HG03571 (cell line): ENCODE measurements at regions not wholly inside any gene's neighbourhood (a gene's known extent, or its start where the extent isn't known, plus 50 kb on each side); places are given as distances from the start of the nearest gene placed in this dataset.

ENCODE experiments used
- ATAC-seq: cut with Tn5 transposase; IDR thresholded peaks from one replicate; pipeline ENCODE4 v1.9.1; 2021; ENCODE audit not compliant: unreplicated experiment

DNA sequence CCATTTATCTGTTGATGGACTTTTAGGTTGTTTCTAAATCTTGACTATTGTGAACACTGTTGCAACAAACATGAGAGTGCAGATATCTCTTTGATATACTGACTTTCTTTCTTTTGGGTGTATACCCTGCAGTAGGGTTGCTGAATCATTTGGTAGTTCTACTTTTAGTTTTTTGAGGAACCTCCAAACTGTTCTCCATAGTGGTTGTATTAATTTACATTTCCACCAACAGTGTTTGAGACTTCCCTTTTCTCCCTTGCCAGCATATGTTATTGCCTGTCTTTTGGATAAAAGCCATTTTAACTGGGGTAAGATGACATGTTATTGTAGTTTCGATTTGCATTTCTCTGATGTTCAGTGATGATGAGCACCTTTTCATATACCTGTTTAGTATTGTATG, 330.0 kb downstream of the DDX10 start:
- ATAC-seq, result no peak

DNA sequence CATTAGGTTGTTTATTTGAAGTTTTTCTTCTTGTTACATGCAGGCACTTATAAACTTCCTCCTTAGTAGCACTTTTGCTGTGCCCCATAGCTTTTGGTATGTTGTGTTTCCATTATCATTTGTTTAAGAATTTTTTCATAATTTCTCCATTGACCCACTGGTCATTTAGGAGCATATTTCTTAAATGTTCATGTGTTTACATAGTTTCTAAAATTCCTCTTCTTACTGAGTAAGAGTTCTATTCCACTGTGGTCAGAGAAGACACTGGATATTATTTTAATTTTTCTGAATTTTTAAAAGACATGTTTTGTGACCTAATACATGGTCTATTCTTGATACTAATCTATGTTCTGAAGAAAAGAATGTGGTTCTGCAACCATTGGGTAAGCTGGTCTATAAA, 333.0 kb downstream of the DDX10 start:
- no peak for ATAC-seq

GRCh38 chr11:109000531-109000930, 335.7 kb downstream of the DDX10 start:
- ATAC-seq, result no peak

DNA sequence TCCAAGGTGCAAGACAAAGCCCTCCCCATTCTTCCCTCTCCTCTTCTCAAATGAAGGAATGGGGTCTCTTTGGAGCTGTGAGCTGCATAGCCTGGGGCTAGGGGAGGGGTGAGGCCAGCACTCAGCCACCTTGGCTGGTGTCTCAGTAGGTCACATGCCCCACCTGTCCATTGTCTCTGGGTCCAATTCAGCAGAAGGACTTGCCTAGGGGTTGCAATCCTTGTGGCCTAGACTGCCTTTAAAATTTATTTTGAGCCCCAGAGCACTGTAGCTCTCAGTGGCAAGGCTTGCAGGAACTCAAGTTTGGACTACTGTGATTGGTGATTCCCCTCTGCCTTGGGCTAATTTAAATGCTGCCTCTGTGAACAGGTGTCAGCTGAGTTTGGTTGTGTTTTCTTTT, 336.7 kb downstream of the DDX10 start:
- no peak for ATAC-seq

DNA sequence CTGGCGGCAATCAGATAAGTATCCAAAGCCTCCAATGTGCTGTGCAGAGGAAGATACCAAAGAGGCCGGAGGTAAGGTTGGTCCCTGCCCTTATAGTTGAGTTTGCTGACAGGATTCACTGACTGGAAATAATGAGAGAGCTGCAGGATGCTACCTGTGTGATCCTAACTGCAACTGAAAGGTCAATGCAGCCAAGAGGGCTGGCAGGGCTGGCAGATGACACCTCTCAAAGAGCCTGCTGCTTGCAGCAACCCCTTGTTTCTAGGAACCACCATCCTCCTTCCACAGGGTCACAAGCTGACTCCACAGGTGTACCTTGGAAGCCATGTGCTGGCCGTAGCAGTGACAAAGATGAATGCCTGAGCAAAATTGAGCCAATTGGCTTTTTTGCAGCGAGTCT, 348.1 kb downstream of the DDX10 start:
- ATAC-seq, result no peak

GRCh38 chr11:109015283-109015682, 350.4 kb downstream of the DDX10 start:
- no peak for ATAC-seq

- no peak for ATAC-seq
Measured at GRCh38 chr11:109016724-109017123, 351.9 kb downstream of the DDX10 start.

GRCh38 chr11:109017489-109017888, 352.6 kb downstream of the DDX10 start:
- no peak for ATAC-seq

- ATAC-seq, result no peak
Measured at GRCh38 chr11:109018639-109019038, 353.8 kb downstream of the DDX10 start.

- ATAC-seq, result no peak
Measured at GRCh38 chr11:109019342-109019936, 354.6 kb downstream of the DDX10 start.

- no peak for ATAC-seq
Measured at GRCh38 chr11:109023036-109023435, 358.2 kb downstream of the DDX10 start.

GRCh38 chr11:109026891-109027489, 362.1 kb downstream of the DDX10 start:
- no peak for ATAC-seq

- no peak for ATAC-seq
Measured at GRCh38 chr11:109027851-109028250, 363.0 kb downstream of the DDX10 start.

DNA sequence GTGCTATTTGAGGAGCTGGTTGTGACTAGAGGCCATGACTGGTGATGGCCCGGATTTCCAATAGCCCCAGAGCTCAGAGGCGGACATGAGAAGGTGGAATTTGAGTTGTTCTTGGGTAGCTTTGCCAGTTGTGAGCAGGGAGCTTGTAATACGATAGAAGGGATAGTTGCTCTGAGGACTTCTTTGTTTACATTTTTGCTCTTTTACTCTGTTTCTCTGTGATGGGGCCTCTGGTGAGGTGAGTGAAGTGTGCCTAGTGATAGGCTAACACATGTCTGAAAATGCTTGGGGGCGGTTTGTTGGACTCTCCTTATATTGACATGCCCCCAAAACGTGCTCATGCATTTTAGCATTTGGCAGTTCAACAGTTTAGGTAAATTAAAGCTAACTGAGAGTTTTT, 365.1 kb downstream of the DDX10 start:
- no peak for ATAC-seq

- ATAC-seq, result no peak
Measured at GRCh38 chr11:109033627-109034338, 368.9 kb downstream of the DDX10 start.

GRCh38 chr11:109034339-109034696, 369.4 kb downstream of the DDX10 start:
- no peak for ATAC-seq

DNA sequence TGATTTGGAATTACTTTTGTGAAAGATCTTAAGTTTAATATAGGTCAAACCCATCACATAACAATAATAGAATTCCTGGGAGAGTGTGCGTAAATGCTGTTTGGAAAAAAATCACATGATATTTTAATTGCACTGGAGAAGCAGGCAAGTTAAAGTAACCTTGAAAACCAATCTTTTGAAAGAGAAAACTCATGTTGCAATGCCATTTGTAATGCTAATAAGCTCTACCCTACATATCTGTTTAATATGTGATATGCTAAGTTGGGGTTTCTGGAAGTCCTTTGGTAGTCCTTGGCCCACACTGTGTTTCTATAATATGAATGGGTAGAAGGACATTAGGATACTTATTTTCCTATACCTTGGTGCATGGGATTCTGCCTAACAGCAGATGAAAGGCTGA, 370.4 kb downstream of the DDX10 start:
- ATAC-seq, result no peak

DNA sequence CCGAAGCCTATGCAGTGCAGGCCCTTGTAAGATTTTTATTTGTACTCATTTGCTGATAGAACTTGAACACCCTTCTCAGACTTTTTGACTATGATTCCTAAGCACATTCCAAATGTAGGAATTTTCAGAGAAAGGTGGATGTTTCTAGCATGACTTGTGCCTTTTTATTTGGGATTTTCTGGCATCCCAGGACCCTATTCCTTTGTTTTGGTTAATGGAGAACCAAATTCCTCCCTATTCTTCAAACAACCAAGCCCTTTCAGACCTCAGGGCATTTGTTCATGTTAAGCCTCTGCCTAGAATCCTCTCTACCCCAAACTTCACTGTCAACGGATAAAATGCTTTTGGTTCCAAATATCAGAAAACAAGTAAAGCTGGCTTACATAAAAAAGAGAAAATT, 371.1 kb downstream of the DDX10 start:
- ATAC-seq, result no peak

DNA sequence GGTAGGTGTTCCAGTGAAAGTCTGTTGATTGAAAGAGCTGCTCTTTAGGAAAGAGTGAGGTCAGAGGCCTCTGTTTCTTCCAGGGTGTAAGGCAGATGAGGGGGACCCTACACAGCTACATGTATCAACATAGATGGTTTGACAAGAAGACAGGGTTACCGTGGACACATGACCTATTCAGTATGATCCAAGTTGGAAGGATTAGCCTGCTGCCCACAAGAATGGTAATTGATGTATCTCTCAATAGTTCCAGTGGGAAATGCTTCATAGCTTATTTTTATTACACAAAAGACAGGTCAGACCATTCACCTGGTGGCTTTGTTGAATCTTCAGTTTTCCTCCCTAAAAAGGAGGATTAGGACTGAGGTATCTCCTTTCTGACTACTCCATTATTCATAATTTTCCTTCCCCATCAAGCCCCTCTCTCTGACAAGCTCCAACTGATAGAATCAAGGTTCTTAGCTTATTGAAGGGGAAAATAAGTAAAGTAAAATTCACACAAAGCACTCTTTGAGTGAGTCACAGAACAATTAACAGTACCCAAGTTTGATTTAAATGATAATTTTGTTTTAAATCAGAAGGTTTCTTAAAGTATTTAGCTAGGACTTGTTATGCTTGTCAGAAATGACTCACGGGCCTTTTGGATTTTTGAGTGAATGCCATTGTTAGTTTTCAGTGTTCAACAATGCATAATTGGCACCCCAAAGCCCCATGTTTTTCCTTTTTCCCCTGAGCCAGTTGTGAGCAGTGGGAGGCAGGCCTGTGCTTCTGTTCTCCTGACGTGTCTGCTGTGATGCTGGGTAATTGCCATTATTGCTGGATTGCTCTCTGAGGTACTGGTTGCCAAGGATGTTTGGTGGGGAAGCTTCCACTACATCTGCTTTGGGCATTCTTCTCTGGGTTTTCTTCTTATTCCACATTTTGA, 373.2 kb downstream of the DDX10 start:
- no peak for ATAC-seq

DNA sequence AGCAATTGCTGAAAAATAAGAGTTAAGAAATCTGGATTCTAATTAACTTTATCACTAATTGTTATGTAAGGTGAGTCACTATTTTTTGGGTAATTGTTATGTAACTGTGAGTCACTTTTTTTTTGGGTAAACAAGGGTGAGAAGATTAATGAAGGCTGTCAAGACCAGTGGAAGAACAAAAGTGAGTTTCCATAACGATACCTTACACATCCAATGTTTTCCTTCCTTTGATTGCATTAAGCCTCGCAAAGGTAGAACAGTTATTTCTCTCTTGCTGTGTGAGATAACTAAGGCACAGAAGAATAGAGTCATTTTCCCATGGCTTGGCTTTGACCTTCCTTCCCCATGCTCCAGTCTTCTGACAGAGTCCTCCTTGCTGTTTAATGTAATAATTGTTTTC, 374.7 kb downstream of the DDX10 start:
- no peak for ATAC-seq

- ATAC-seq, result no peak
Measured at GRCh38 chr11:109040303-109040702, 375.4 kb downstream of the DDX10 start.

- ATAC-seq, result no peak
Measured at GRCh38 chr11:109041876-109042275, 377.0 kb downstream of the DDX10 start.
